GM23248 (cell line): ENCODE measurements at regions not wholly inside any gene's neighbourhood (a gene's known extent, or its start where the extent isn't known, plus 50 kb on each side); places are given as distances from the start of the nearest gene placed in this dataset.

ENCODE experiments used
- EZH2 ChIP-seq: fragments of 200-600 bp; sonication (generic); IDR thresholded peaks from 2 replicates; pipeline ENCODE4 v1.6.1; 2018; ENCODE audit warnings: antibody characterized with exemption, mild to moderate bottlenecking; ENCODE audit not compliant: insufficient read depth, poor library complexity, severe bottlenecking
- EZH2phosphoT487 ChIP-seq: fragments of 200-600 bp; sonication (generic); IDR thresholded peaks from 2 replicates; pipeline ENCODE4 v1.6.1; 2018; ENCODE audit warnings: antibody characterized with exemption, moderate library complexity, mild to moderate bottlenecking, low read depth; ENCODE audit not compliant: insufficient read depth

DNA sequence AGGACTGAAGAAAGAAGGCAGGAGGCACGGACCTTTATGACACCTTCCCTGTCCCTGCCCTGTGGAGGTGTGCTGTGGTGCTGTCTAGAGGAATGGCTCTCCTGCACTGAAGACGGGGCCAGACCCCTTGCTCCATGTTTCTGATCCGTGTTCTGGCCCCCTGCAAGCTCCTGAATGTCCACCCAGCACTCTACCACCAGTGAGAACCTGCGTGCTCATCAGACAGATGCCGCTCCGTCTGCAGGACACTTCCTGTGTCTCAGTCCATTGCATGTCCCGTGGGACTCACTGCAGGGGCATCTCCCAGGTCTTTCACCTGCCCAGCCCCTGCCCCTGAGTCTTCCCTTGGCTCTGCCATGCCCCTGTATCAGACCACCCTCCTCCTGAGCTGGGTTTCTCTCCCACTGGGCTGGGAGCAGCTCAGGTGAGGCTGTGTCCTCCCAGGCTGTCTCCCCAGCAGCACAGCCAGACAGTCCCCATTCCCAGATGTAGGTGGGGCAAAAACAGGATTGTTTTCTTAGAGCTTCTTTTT is 278.3 kb upstream of the ZNF32 start:
- TF ChIP-seq EZH2 (no peak), EZH2phosphoT487 (no peak)
